Hepatocyte (in vitro differentiated cells): ENCODE measurements at regions not wholly inside any gene's neighbourhood (a gene's known extent, or its start where the extent isn't known, plus 50 kb on each side); places are given as distances from the start of the nearest gene placed in this dataset.
"Not testable (repeated sequence)": the region's sequence is repeated elsewhere in the genome, so short reads cannot be mapped to it uniquely, and the experiment has no call there.

Source experiments
- DNase-seq: peaks from one replicate; pipeline ENCODE4 v3.0.0-alpha.2; 2016; ENCODE audit warnings: low spot score
- H2AFZ ChIP-seq: fragments of 200-600 bp; sonication (generic); 2 replicates; pipeline ENCODE4 v1.6.0; 2016; ENCODE audit warnings: antibody characterized with exemption, mild to moderate bottlenecking
- H3K27ac ChIP-seq: fragments of 200-600 bp; sonication (generic); 2 replicates; pipeline ENCODE4 v1.5.1; 2016; ENCODE audit warnings: mild to moderate bottlenecking
- H3K27me3 ChIP-seq: fragments of 200-600 bp; sonication (generic); 2 replicates; pipeline ENCODE4 v1.6.1; 2016
- H3K36me3 ChIP-seq: fragments of 200-600 bp; sonication (generic); replicated peaks from 2 replicates; pipeline ENCODE4 v1.5.1; 2016; ENCODE audit warnings: low read depth; ENCODE audit not compliant: insufficient read depth
- H3K4me1 ChIP-seq: fragments of 200-600 bp; sonication (generic); 2 replicates; pipeline ENCODE4 v1.5.1; 2016; ENCODE audit warnings: mild to moderate bottlenecking, moderate library complexity; ENCODE audit not compliant: insufficient read depth
- H3K4me2 ChIP-seq: fragments of 200-600 bp; sonication (generic); 2 replicates; pipeline ENCODE4 v1.6.0; 2016
- H3K4me3 ChIP-seq: fragments of 200-600 bp; sonication (generic); 2 replicates; pipeline ENCODE4 v1.5.1; 2016; ENCODE audit warnings: mild to moderate bottlenecking
- H3K79me2 ChIP-seq: fragments of 200-600 bp; sonication (generic); 2 replicates; pipeline ENCODE4 v1.6.0; 2017; ENCODE audit warnings: mild to moderate bottlenecking
- H3K9me2 ChIP-seq: fragments of 200-600 bp; sonication (generic); replicated peaks from 2 replicates; pipeline ENCODE4 v1.6.0; 2017; ENCODE audit warnings: mild to moderate bottlenecking; ENCODE audit not compliant: insufficient read depth
- H3K9me3 ChIP-seq: fragments of 200-600 bp; sonication (generic); 2 replicates; pipeline ENCODE4 v1.5.1; 2016; ENCODE audit warnings: low read depth, mild to moderate bottlenecking
- H4K20me1 ChIP-seq: fragments of 200-600 bp; sonication (generic); 2 replicates; pipeline ENCODE4 v1.6.0; 2016; ENCODE audit warnings: mild to moderate bottlenecking; ENCODE audit not compliant: insufficient read depth, poor library complexity, severe bottlenecking
- WGBS: methylation state at CpG from one replicate; pipeline ENCODE4 v1.1.6; 2016; ENCODE audit warnings: low lambda C conversion rate; ENCODE audit errors: missing lambda C conversion rate; 5-methylcytosine and 5-hydroxymethylcytosine counted together

- H3K79me2 ChIP-seq, H3K4me3 ChIP-seq, H3K4me2 ChIP-seq, H2AFZ ChIP-seq, H3K27ac ChIP-seq, H3K4me1 ChIP-seq, H3K36me3 ChIP-seq, H4K20me1 ChIP-seq, H3K9me2 ChIP-seq, H3K9me3 ChIP-seq, H3K27me3 ChIP-seq: not testable (repeated sequence)
- peak; percentile 22 for DNase-seq
- 75% methylated on average over 3 of the region's 3 CpGs for WGBS
These were observed 524.0 kb downstream of the TTLL7 start for GRCh38 chr1:83474946-83475345.

- H3K27me3 ChIP-seq, H3K9me3 ChIP-seq, H3K9me2 ChIP-seq, H3K4me2 ChIP-seq, H3K79me2 ChIP-seq, H4K20me1 ChIP-seq, H2AFZ ChIP-seq, DNase-seq, H3K4me1 ChIP-seq, H3K27ac ChIP-seq, H3K36me3 ChIP-seq, H3K4me3 ChIP-seq: not testable (repeated sequence)
- WGBS: 97% methylated on average over 3 of the region's 3 CpGs
These were observed 524.9 kb downstream of the TTLL7 start for GRCh38 chr1:83473986-83474385.

- H3K4me1 ChIP-seq, H3K9me3 ChIP-seq: not testable (repeated sequence)
- 63% methylated on average over 3 of the region's 3 CpGs for WGBS
These were observed 526.9 kb downstream of the TTLL7 start for GRCh38 chr1:83472066-83472465.

GRCh38 chr1:83471272-83471671 lies 527.7 kb downstream of the TTLL7 start:
- WGBS: 74% methylated on average over 1 of the region's 1 CpG
- H3K27me3 ChIP-seq, DNase-seq: not testable (repeated sequence)

More at GRCh38 chr1:83472066-83472465, 526.9 kb downstream of the TTLL7 start:
- H3K4me3 ChIP-seq, H3K27me3 ChIP-seq, H4K20me1 ChIP-seq, H3K9me2 ChIP-seq, H3K4me2 ChIP-seq, H3K36me3 ChIP-seq, H2AFZ ChIP-seq, H3K79me2 ChIP-seq, H3K27ac ChIP-seq, DNase-seq: not testable (repeated sequence)

GRCh38 chr1:83468336-83468735 lies 530.6 kb downstream of the TTLL7 start:
- H3K79me2 ChIP-seq, H3K36me3 ChIP-seq, H4K20me1 ChIP-seq, H3K4me2 ChIP-seq, H3K27me3 ChIP-seq, DNase-seq, H3K9me2 ChIP-seq, H3K4me3 ChIP-seq, H3K9me3 ChIP-seq, H3K4me1 ChIP-seq, H3K27ac ChIP-seq, H2AFZ ChIP-seq: not testable (repeated sequence)
- WGBS: 93% methylated on average over 4 of the region's 4 CpGs

More at GRCh38 chr1:83471272-83471671, 527.7 kb downstream of the TTLL7 start:
- H2AFZ ChIP-seq, H4K20me1 ChIP-seq, H3K36me3 ChIP-seq, H3K27ac ChIP-seq, H3K4me3 ChIP-seq, H3K9me3 ChIP-seq, H3K79me2 ChIP-seq, H3K4me2 ChIP-seq, H3K9me2 ChIP-seq, H3K4me1 ChIP-seq: not testable (repeated sequence)

- not testable (repeated sequence) for H3K9me2 ChIP-seq, H3K4me2 ChIP-seq, H3K4me1 ChIP-seq, DNase-seq, H2AFZ ChIP-seq, H4K20me1 ChIP-seq, H3K27me3 ChIP-seq, H3K36me3 ChIP-seq, H3K79me2 ChIP-seq, H3K9me3 ChIP-seq, H3K4me3 ChIP-seq
- H3K27ac ChIP-seq: peak overlapping the region; percentile 11
- no CpG with 5 or more reads among the region's 1 CpG for WGBS
These were observed 541.1 kb downstream of the TTLL7 start for GRCh38 chr1:83457735-83458248.

- not testable (repeated sequence) for H3K4me1 ChIP-seq, H3K79me2 ChIP-seq, H3K9me3 ChIP-seq, H4K20me1 ChIP-seq, H3K4me3 ChIP-seq, H3K4me2 ChIP-seq, H3K27me3 ChIP-seq, H3K36me3 ChIP-seq, H2AFZ ChIP-seq, H3K9me2 ChIP-seq, DNase-seq
- H3K27ac ChIP-seq: peak overlapping the region; percentile 11
- WGBS: 71% methylated on average over 2 of the region's 2 CpGs
These were observed 541.7 kb downstream of the TTLL7 start for GRCh38 chr1:83457281-83457680.

- H3K36me3 ChIP-seq, DNase-seq, H4K20me1 ChIP-seq, H3K79me2 ChIP-seq, H3K9me3 ChIP-seq, H3K9me2 ChIP-seq, H3K27me3 ChIP-seq, H3K4me1 ChIP-seq, H3K4me3 ChIP-seq: not testable (repeated sequence)
- Histone ChIP-seq H3K27ac (peak overlapping the region; percentile 15), H2AFZ (peak overlapping the region; percentile 48), H3K4me2 (peak overlapping the region; percentile 57)
- WGBS: 20% methylated on average over 1 of the region's 1 CpG
These were observed 543.2 kb downstream of the TTLL7 start for GRCh38 chr1:83455753-83456152.

- not testable (repeated sequence) for H2AFZ ChIP-seq, H4K20me1 ChIP-seq, H3K4me2 ChIP-seq, H3K9me2 ChIP-seq, H3K4me1 ChIP-seq, H3K36me3 ChIP-seq, H3K79me2 ChIP-seq, H3K27ac ChIP-seq, H3K27me3 ChIP-seq, H3K4me3 ChIP-seq, DNase-seq, H3K9me3 ChIP-seq
- WGBS: 87% methylated on average over 3 of the region's 3 CpGs
These were observed 553.1 kb downstream of the TTLL7 start for GRCh38 chr1:83445873-83446272.
